ENCODE measurements at regions not wholly inside any gene's neighbourhood (a gene's known extent, or its start where the extent isn't known, plus 50 kb on each side); places are given as distances from the start of the nearest gene placed in this dataset.

DNA sequence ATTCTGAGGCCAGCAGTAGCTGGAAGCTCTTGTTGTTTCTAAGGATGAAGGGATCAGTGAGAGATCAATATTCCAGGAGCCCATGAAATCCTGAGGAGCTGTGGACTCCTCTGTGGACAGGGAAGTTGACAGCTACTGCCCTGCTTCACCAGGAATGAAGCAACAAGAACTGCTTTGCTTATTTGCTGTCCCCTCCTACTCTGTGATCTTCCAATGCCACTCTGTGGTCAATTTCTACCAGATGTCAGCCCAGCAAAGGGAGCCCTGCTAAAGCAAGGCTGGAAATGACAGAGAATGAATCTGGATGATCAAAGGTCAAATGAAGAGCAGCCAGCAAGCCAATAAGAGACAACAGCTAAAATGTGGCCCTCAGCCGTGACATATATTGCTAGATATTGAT lies 227.5 kb upstream of the CHRM2 start:
- TF ChIP-seq, protein P1, sequence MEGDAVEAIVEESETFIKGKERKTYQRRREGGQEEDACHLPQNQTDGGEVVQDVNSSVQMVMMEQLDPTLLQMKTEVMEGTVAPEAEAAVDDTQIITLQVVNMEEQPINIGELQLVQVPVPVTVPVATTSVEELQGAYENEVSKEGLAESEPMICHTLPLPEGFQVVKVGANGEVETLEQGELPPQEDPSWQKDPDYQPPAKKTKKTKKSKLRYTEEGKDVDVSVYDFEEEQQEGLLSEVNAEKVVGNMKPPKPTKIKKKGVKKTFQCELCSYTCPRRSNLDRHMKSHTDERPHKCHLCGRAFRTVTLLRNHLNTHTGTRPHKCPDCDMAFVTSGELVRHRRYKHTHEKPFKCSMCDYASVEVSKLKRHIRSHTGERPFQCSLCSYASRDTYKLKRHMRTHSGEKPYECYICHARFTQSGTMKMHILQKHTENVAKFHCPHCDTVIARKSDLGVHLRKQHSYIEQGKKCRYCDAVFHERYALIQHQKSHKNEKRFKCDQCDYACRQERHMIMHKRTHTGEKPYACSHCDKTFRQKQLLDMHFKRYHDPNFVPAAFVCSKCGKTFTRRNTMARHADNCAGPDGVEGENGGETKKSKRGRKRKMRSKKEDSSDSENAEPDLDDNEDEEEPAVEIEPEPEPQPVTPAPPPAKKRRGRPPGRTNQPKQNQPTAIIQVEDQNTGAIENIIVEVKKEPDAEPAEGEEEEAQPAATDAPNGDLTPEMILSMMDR (IDR thresholded peaks at IDR 0.05 in 8 of 11, conservative IDR thresholded peaks at IDR 0.05 in 3 of 11), result no peak
- TF ChIP-seq POLR2AphosphoS5 (IDR thresholded peaks at IDR 0.05) (no peak), POLR2A (IDR thresholded peaks at IDR 0.05) (no peak)
